ENCODE measurements at regions not wholly inside any gene's neighbourhood (a gene's known extent, or its start where the extent isn't known, plus 50 kb on each side); places are given as distances from the start of the nearest gene placed in this dataset.
"Not testable (repeated sequence)": the region's sequence is repeated elsewhere in the genome, so short reads cannot be mapped to it uniquely, and the experiment has no call there.

- no peak for DNase-seq
These were observed 463.4 kb upstream of the GRID2 start for GRCh38 chr4:91840359-91840758.

- peak; percentile 70 for DNase-seq
These were observed 457.5 kb upstream of the GRID2 start for GRCh38 chr4:91846233-91846632.

GRCh38 chr4:91851456-91851855 lies 452.3 kb upstream of the GRID2 start:
- DNase-seq = no peak

- DNase-seq = no peak
These were observed 415.8 kb upstream of the GRID2 start for GRCh38 chr4:91887926-91888325.

- DNase-seq = not testable (repeated sequence)
These were observed 412.5 kb upstream of the GRID2 start for GRCh38 chr4:91891217-91891616.

- no peak for DNase-seq
These were observed 409.8 kb upstream of the GRID2 start for GRCh38 chr4:91894006-91894405.

- no peak for DNase-seq
These were observed 399.2 kb upstream of the GRID2 start for GRCh38 chr4:91904556-91904955.

GRCh38 chr4:91909963-91910362 lies 393.8 kb upstream of the GRID2 start:
- no peak for DNase-seq

- no peak for DNase-seq
These were observed 389.5 kb upstream of the GRID2 start for GRCh38 chr4:91914176-91914804.

- peak; percentile 25 for DNase-seq
These were observed 387.5 kb upstream of the GRID2 start for GRCh38 chr4:91916219-91916618.

- DNase-seq = no peak
These were observed 379.1 kb upstream of the GRID2 start for GRCh38 chr4:91924625-91925024.

- DNase-seq = no peak
These were observed 368.5 kb upstream of the GRID2 start for GRCh38 chr4:91935217-91935616.

- peak; percentile 67 for DNase-seq
These were observed 367.5 kb upstream of the GRID2 start for GRCh38 chr4:91936311-91936710.

- no peak for DNase-seq
These were observed 345.8 kb upstream of the GRID2 start for GRCh38 chr4:91957963-91958362.

GRCh38 chr4:91958596-91958995 lies 345.2 kb upstream of the GRID2 start:
- DNase-seq = peak; percentile 81

GRCh38 chr4:91961504-91961903 lies 342.3 kb upstream of the GRID2 start:
- DNase-seq = peak; percentile 33

GRCh38 chr4:91963486-91963885 lies 340.3 kb upstream of the GRID2 start:
- peak; percentile 87 for DNase-seq

- DNase-seq = no peak
These were observed 338.6 kb upstream of the GRID2 start for GRCh38 chr4:91965166-91965565.

GRCh38 chr4:91973479-91974153 lies 330.1 kb upstream of the GRID2 start:
- DNase-seq = no peak

- no peak for DNase-seq
These were observed 319.3 kb upstream of the GRID2 start for GRCh38 chr4:91984466-91984865.

GRCh38 chr4:91989914-91990313 lies 313.9 kb upstream of the GRID2 start:
- DNase-seq = no peak

- DNase-seq = no peak
These were observed 313.0 kb upstream of the GRID2 start for GRCh38 chr4:91990726-91991125.

- no peak for DNase-seq
These were observed 306.7 kb upstream of the GRID2 start for GRCh38 chr4:91997045-91997444.

- DNase-seq = no peak
These were observed 290.6 kb upstream of the GRID2 start for GRCh38 chr4:92012899-92013867.
